ENCODE measurements at regions not wholly inside any gene's neighbourhood (a gene's known extent, or its start where the extent isn't known, plus 50 kb on each side); places are given as distances from the start of the nearest gene placed in this dataset.
"Not testable (repeated sequence)": the region's sequence is repeated elsewhere in the genome, so short reads cannot be mapped to it uniquely, and the experiment has no call there.

DNA sequence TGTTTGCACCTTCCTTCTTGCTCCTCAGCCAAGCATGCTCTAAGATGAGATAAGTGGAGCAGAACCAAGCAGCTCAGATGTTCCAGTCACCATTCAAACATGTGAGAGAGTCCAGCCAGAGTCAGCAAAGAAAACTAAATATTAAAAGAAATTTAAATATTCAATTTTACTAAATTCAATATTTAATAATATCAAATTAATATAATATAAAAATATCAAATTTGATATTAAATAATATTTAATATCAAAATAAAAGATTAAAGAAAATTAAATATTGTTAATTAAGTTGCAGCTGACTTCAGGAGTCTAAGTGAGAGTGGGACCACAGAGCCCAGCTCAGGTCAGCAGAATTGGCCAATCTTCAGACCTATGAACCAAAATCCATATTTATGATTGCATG is 526.1 kb upstream of the FLRT2 start:
- Histone ChIP-seq H3K27ac (no peak overlapping the region), H3K4me2 (ENCODE audit: low read length) (no peak overlapping the region), H3K9ac (no peak overlapping the region), H3K36me3 (ENCODE audit: control insufficient read depth, insufficient read depth, low read length) (no peaks in the 10 kb centered on the region), H3K9me3 (ENCODE audit: control insufficient read depth, low read length) (no peaks in the 10 kb centered on the region), H3K27me3 (ENCODE audit: control insufficient read depth, insufficient read depth, low read length) (no peaks in the 10 kb centered on the region), H3K4me3 (ENCODE audit: low read depth, low read length) (no peak overlapping the region), H3K79me2 (no peaks in the 10 kb centered on the region), H3K4me1 (no peaks in the 10 kb centered on the region), H2AFZ (no peak overlapping the region)
- TF ChIP-seq, protein P1, sequence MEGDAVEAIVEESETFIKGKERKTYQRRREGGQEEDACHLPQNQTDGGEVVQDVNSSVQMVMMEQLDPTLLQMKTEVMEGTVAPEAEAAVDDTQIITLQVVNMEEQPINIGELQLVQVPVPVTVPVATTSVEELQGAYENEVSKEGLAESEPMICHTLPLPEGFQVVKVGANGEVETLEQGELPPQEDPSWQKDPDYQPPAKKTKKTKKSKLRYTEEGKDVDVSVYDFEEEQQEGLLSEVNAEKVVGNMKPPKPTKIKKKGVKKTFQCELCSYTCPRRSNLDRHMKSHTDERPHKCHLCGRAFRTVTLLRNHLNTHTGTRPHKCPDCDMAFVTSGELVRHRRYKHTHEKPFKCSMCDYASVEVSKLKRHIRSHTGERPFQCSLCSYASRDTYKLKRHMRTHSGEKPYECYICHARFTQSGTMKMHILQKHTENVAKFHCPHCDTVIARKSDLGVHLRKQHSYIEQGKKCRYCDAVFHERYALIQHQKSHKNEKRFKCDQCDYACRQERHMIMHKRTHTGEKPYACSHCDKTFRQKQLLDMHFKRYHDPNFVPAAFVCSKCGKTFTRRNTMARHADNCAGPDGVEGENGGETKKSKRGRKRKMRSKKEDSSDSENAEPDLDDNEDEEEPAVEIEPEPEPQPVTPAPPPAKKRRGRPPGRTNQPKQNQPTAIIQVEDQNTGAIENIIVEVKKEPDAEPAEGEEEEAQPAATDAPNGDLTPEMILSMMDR (IDR thresholded peaks at IDR 0.05): no peak

DNA sequence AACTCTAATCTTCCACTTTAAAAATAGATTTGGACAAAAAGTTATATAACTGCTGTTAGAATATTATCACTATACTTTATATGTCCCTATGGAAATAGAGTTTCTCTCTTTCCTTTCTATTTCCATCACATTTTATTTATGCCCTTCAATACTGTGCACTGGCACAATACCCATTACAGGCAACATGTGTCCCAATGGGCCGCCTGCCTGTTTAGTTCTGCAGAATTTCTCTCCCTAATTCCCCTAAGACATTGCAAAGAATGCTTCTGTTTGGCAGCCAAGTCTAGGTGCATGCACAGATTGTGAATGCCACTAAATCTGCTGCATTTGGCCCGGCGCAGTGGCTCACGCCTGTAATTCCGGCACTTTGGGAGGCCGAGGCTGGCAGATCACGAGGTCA is 520.4 kb upstream of the FLRT2 start:
- no peaks in the 10 kb centered on the region for H3K79me2 ChIP-seq
- no peak overlapping the region for H3K4me3 ChIP-seq (ENCODE audit: low read depth, low read length)
- no peak overlapping the region for H3K27ac ChIP-seq
- TF ChIP-seq, protein P1 (IDR thresholded peaks at IDR 0.05): no peak
- no peak overlapping the region for H3K9ac ChIP-seq
- H3K9me3 ChIP-seq (ENCODE audit: control insufficient read depth, low read length): no peaks in the 10 kb centered on the region
- H3K4me1 ChIP-seq: no peaks in the 10 kb centered on the region
- no peaks in the 10 kb centered on the region for H3K36me3 ChIP-seq (ENCODE audit: control insufficient read depth, insufficient read depth, low read length)
- H3K4me2 ChIP-seq (ENCODE audit: low read length): no peak overlapping the region
- no peak overlapping the region for H2AFZ ChIP-seq
- no peaks in the 10 kb centered on the region for H3K27me3 ChIP-seq (ENCODE audit: control insufficient read depth, insufficient read depth, low read length)

DNA sequence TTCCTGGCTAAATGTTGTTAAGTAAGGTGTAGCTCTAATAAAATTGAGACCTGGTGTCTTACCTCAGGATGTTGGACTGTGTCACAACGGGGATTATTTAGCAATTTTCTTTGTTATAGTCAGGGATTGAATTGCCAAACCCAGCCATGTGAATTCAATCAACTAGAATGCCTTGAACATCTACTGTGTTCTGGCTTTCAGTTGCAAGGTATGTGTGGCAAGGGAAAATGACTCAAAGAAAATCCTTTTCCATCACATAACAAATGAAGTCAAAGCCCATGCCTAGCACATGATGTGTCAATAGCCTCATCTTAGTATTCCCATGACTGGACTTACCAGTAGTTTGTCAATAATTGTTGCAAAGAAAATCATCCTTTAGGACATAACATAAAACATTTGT is 519.8 kb upstream of the FLRT2 start:
- TF ChIP-seq, protein P1 (IDR thresholded peaks at IDR 0.05): no peak
- Histone ChIP-seq H3K36me3 (ENCODE audit: control insufficient read depth, insufficient read depth, low read length) (no peaks in the 10 kb centered on the region), H3K79me2 (no peaks in the 10 kb centered on the region), H3K4me2 (ENCODE audit: low read length) (no peak overlapping the region), H3K4me1 (no peaks in the 10 kb centered on the region), H3K9ac (no peak overlapping the region), H3K9me3 (ENCODE audit: control insufficient read depth, low read length) (no peaks in the 10 kb centered on the region), H3K4me3 (ENCODE audit: low read depth, low read length) (no peak overlapping the region), H3K27me3 (ENCODE audit: control insufficient read depth, insufficient read depth, low read length) (no peaks in the 10 kb centered on the region), H3K27ac (no peak overlapping the region), H2AFZ (no peak overlapping the region)

DNA sequence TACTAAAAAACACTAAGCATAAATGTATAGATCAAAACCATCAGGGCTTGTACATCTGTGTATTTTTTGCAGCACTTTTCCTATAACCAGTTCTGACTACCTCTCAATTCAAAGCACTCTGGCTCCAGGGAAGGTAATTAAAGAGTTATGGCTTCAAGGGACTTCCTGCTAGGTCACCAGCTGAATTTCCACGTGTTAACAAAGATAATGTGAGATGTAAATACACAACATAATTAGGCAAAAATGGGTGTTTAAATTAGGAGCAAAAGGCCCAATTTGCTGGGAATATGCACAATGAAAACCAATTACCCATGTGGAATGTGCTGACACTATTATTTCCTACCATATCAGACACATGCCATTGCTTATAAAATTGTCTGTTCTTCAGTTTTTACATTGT is 513.4 kb upstream of the FLRT2 start:
- Histone ChIP-seq H3K4me3 (ENCODE audit: low read depth, low read length) (no peak overlapping the region), H3K9ac (no peak overlapping the region), H2AFZ (no peak overlapping the region), H3K27ac (no peak overlapping the region), H3K79me2 (no peaks in the 10 kb centered on the region), H3K9me3 (ENCODE audit: control insufficient read depth, low read length) (no peaks in the 10 kb centered on the region), H3K27me3 (ENCODE audit: control insufficient read depth, insufficient read depth, low read length) (no peaks in the 10 kb centered on the region), H3K4me1 (no peaks in the 10 kb centered on the region), H3K36me3 (ENCODE audit: control insufficient read depth, insufficient read depth, low read length) (no peaks in the 10 kb centered on the region), H3K4me2 (ENCODE audit: low read length) (no peak overlapping the region)
- TF ChIP-seq, protein P1 (IDR thresholded peaks at IDR 0.05): no peak

DNA sequence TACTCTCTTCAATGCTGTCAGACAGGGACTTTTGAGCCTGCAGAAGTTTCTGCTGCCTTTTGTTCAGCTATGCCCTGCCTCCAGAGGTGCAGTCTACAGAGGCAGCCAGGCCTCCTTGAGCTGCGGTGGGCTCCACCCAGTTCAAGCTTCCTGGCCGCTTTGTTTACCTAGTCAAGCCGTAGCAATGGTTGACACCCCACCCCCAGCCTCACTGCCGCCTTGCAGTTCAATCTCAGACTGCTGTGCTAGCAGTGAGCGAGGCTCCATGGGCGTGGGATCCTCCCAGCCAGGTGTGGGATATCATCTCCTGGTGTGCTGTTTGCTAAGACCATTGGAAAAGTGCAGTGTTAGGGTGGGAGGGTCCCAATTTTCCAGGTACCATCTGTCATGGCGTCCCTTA is 506.1 kb upstream of the FLRT2 start:
- H3K36me3 ChIP-seq (ENCODE audit: control insufficient read depth, insufficient read depth, low read length); H3K9ac ChIP-seq; H3K9me3 ChIP-seq (ENCODE audit: control insufficient read depth, low read length); H3K4me3 ChIP-seq (ENCODE audit: low read depth, low read length); H3K79me2 ChIP-seq; H3K4me1 ChIP-seq; H3K27me3 ChIP-seq (ENCODE audit: control insufficient read depth, insufficient read depth, low read length); H3K27ac ChIP-seq; H3K4me2 ChIP-seq (ENCODE audit: low read length); H2AFZ ChIP-seq: not testable (repeated sequence)
